ENCODE measurements at regions not wholly inside any gene's neighbourhood (a gene's known extent, or its start where the extent isn't known, plus 50 kb on each side); places are given as distances from the start of the nearest gene placed in this dataset.
A peak's percentile ranks its signal among the peaks of the same experiment; 100 is the strongest.

- H2AFZ ChIP-seq (ENCODE audit: low read depth, low read length), result no peak overlapping the region
- H3K9me1 ChIP-seq (replicated peaks; ENCODE audit: control insufficient read depth, extremely low read depth, insufficient read depth, low read length), result no peaks in the 10 kb centered on the region
- no peaks in the 10 kb centered on the region for H3K9me3 ChIP-seq (replicated peaks; ENCODE audit: control insufficient read depth, insufficient read depth, low read length)
- DNase-seq (ENCODE audit: low read depth, low spot score) (no peak), FAIRE-seq (no peak)
- H3K4me3 ChIP-seq (replicated peaks in 1 of 3; ENCODE audit: insufficient read depth in 1 of 3, low read depth in 1 of 3, low read length in 3 of 3), result no peak overlapping the region
- no peak for TF ChIP-seq CTCF (IDR thresholded peaks at IDR 0.05; ENCODE audit: extremely low read depth in 1 of 2, insufficient read depth in 1 of 2, low read depth in 1 of 2, low read length in 2 of 2)
- no peak for TF ChIP-seq EZH2 (IDR thresholded peaks at IDR 0.05; ENCODE audit: borderline replicate concordance, low read depth, low read length, severe bottlenecking)
- no peak for TF ChIP-seq GATA2 (IDR thresholded peaks at IDR 0.05; ENCODE audit: insufficient read depth, insufficient read length, low read depth, low read length)
- no peak for TF ChIP-seq FOS (IDR thresholded peaks at IDR 0.05; ENCODE audit: borderline replicate concordance, insufficient read depth, low read length)
- TF ChIP-seq POLR2A (IDR thresholded peaks at IDR 0.05; ENCODE audit: low read depth, low read length), result no peak
- no peak for TF ChIP-seq MAX (IDR thresholded peaks at IDR 0.05; ENCODE audit: insufficient read depth, insufficient read length)
- intact Hi-C loops (cut with micrococcal nuclease) (no loop called here), dilution Hi-C loops (cut with MboI; ENCODE audit: extremely low pct_ligation_motif_present, low sequenced_read_pairs) (no loop called here)
- H4K20me1 ChIP-seq (replicated peaks; ENCODE audit: control insufficient read depth, extremely low read depth, insufficient read depth, low read length), result no peaks in the 10 kb centered on the region
- H3K9ac ChIP-seq (replicated peaks; ENCODE audit: extremely low read depth, insufficient read depth, low read length), result no peak overlapping the region
- BruUV-seq (replicated peaks), result no TSS peak
- no peak overlapping the region for H3K4me2 ChIP-seq (ENCODE audit: insufficient read depth, low read length)
- H3K36me3 ChIP-seq (ENCODE audit: control insufficient read depth in 2 of 2, extremely low read depth in 1 of 2, insufficient read depth in 2 of 2, low read length in 2 of 2), result no peaks in the 10 kb centered on the region
- H3K27ac ChIP-seq (ENCODE audit: insufficient read depth, low read depth, low read length), result no peak overlapping the region
- ChIA-PET CTCF (interaction anchor here (1.5 to 2.1 kb wide), 2 partner anchors 10 to 13 kb away, joined by 6 to 7 read pairs; no protein-coding TSS in a partner anchor), POLR2A (no interaction called here)
- no peaks in the 10 kb centered on the region for H3K27me3 ChIP-seq (ENCODE audit: control insufficient read depth in 2 of 2, insufficient read depth in 2 of 2, low read length in 2 of 2)
- no peaks in the 10 kb centered on the region for H3K79me2 ChIP-seq (ENCODE audit: control insufficient read depth, insufficient read depth, low read length)
- no peaks in the 10 kb centered on the region for H3K4me1 ChIP-seq (ENCODE audit: control insufficient read depth, extremely low read depth, insufficient read depth, low read length)
Observed at GRCh38 chr21:27813344-27813743, 846.5 kb upstream of the ADAMTS5 start.

- no peak overlapping the region for H2AFZ ChIP-seq (ENCODE audit: low read depth, low read length)
- no peaks in the 10 kb centered on the region for H3K27me3 ChIP-seq (ENCODE audit: control insufficient read depth in 2 of 2, insufficient read depth in 2 of 2, low read length in 2 of 2)
- ChIA-PET CTCF (interaction anchor here (1.2 to 2.1 kb wide), 3 partner anchors 9 to 12 kb away, joined by 3 to 7 read pairs (median 6); no protein-coding TSS in a partner anchor), POLR2A (no interaction called here)
- no peaks in the 10 kb centered on the region for H3K36me3 ChIP-seq (ENCODE audit: control insufficient read depth in 2 of 2, extremely low read depth in 1 of 2, insufficient read depth in 2 of 2, low read length in 2 of 2)
- no peaks in the 10 kb centered on the region for H3K9me3 ChIP-seq (replicated peaks; ENCODE audit: control insufficient read depth, insufficient read depth, low read length)
- intact Hi-C loops (cut with micrococcal nuclease) (no loop called here), dilution Hi-C loops (cut with MboI; ENCODE audit: extremely low pct_ligation_motif_present, low sequenced_read_pairs) (no loop called here)
- no peak for DNase-seq (ENCODE audit: low read depth, low spot score)
- no peaks in the 10 kb centered on the region for H4K20me1 ChIP-seq (replicated peaks; ENCODE audit: control insufficient read depth, extremely low read depth, insufficient read depth, low read length)
- H3K27ac ChIP-seq (ENCODE audit: insufficient read depth, low read depth, low read length), result no peak overlapping the region
- H3K4me2 ChIP-seq (ENCODE audit: insufficient read depth, low read length), result no peak overlapping the region
- no peak for TF ChIP-seq EZH2 (IDR thresholded peaks at IDR 0.05; ENCODE audit: borderline replicate concordance, low read depth, low read length, severe bottlenecking)
- no peak for TF ChIP-seq GATA2 (IDR thresholded peaks at IDR 0.05; ENCODE audit: insufficient read depth, insufficient read length, low read depth, low read length)
- no peak for TF ChIP-seq JUN (IDR thresholded peaks at IDR 0.05; ENCODE audit: borderline replicate concordance, insufficient read depth, insufficient read length, low read depth)
- TF ChIP-seq POLR2AphosphoS5 (IDR thresholded peaks at IDR 0.05; ENCODE audit: insufficient read depth, low read depth, low read length), result no peak
- TF ChIP-seq MAX (IDR thresholded peaks at IDR 0.05; ENCODE audit: insufficient read depth, insufficient read length), result no peak
- no peak for TF ChIP-seq POLR2A (IDR thresholded peaks at IDR 0.05; ENCODE audit: low read depth, low read length)
- TF ChIP-seq MYC (IDR thresholded peaks at IDR 0.05; ENCODE audit: low read depth, low read length), result no peak
- no peak for TF ChIP-seq FOS (IDR thresholded peaks at IDR 0.05; ENCODE audit: borderline replicate concordance, insufficient read depth, low read length)
- no peak for TF ChIP-seq CTCF (IDR thresholded peaks at IDR 0.05; ENCODE audit: extremely low read depth in 1 of 2, insufficient read depth in 1 of 2, low read depth in 1 of 2, low read length in 2 of 2)
- no peaks in the 10 kb centered on the region for H3K9me1 ChIP-seq (replicated peaks; ENCODE audit: control insufficient read depth, extremely low read depth, insufficient read depth, low read length)
- FAIRE-seq, result peak; percentile 48
- H3K79me2 ChIP-seq (ENCODE audit: control insufficient read depth, insufficient read depth, low read length), result no peaks in the 10 kb centered on the region
- no TSS peak for BruUV-seq (replicated peaks)
- H3K4me1 ChIP-seq (ENCODE audit: control insufficient read depth, extremely low read depth, insufficient read depth, low read length), result no peaks in the 10 kb centered on the region
- no peak overlapping the region for H3K4me3 ChIP-seq (replicated peaks in 1 of 3; ENCODE audit: insufficient read depth in 1 of 3, low read depth in 1 of 3, low read length in 3 of 3)
- H3K9ac ChIP-seq (replicated peaks; ENCODE audit: extremely low read depth, insufficient read depth, low read length), result no peak overlapping the region
Observed at GRCh38 chr21:27812279-27812678, 845.4 kb upstream of the ADAMTS5 start.
